Naive thymus-derived CD4-positive, alpha-beta T cell (primary cell): ENCODE measurements at regions not wholly inside any gene's neighbourhood (a gene's known extent, or its start where the extent isn't known, plus 50 kb on each side); places are given as distances from the start of the nearest gene placed in this dataset.
A peak's percentile ranks its signal among the peaks of the same experiment; 100 is the strongest.

Source experiments
- ATAC-seq: fragments of 150-1000 bp; cut with Tn5 transposase; 2 replicates; pipeline ENCODE4 v1.10.0; 2021; ENCODE audit warnings: mild to moderate bottlenecking, moderate library complexity
- CTCF ChIA-PET: fragments of 350-600 bp; sonication (Branson Sonifier 250); formaldehyde crosslinking; loops from one replicate; lab custom pipeline; 2021; ENCODE audit warnings: antibody characterized with exemption; lab: Charles Lee
- POLR2A ChIA-PET: fragments of 350-600 bp; sonication (Branson Sonifier 250); formaldehyde crosslinking; loops from one replicate; lab custom pipeline; 2021; ENCODE audit warnings: antibody characterized with exemption, inconsistent platforms; lab: Charles Lee
- DNase-seq, 9 donors: peaks; one replicate each; pipeline versions ENCODE4 v3.0.0 to v3.0.0-alpha.2; 2020 to 2022; ENCODE audit warnings: mixed read lengths in 1 of 9
- H3K27ac ChIP-seq: one replicate; pipeline ENCODE4 v1.7.0; 2013; ENCODE audit warnings: mild to moderate bottlenecking, low read depth, low read length, moderate library complexity
- H3K27me3 ChIP-seq, 2 donors: one replicate each; pipeline ENCODE4 v1.7.0; 2013; ENCODE audit warnings: low read length in 2 of 2, mild to moderate bottlenecking in 2 of 2, moderate library complexity in 2 of 2; ENCODE audit not compliant: control insufficient read depth in 2 of 2, insufficient read depth in 2 of 2
- H3K36me3 ChIP-seq, 3 experiments: 1 replicate in 2 of 3; 2 replicates in 1 of 3; pipeline ENCODE4 v1.7.0; 2013; ENCODE audit warnings: low read length in 3 of 3, mild to moderate bottlenecking in 3 of 3, moderate library complexity in 1 of 3; ENCODE audit not compliant: insufficient read depth in 3 of 3, control insufficient read depth in 2 of 3
- H3K4me1 ChIP-seq, 2 donors: one replicate each; pipeline ENCODE4 v1.7.0; 2013; ENCODE audit warnings: low read length in 2 of 2, mild to moderate bottlenecking in 2 of 2, moderate library complexity in 1 of 2; ENCODE audit not compliant: control insufficient read depth in 2 of 2, insufficient read depth in 2 of 2
- H3K4me3 ChIP-seq: 2 replicates; pipeline ENCODE4 v1.7.0; 2013; ENCODE audit warnings: mild to moderate bottlenecking, low read length
- H3K9me3 ChIP-seq, 3 experiments: 1 replicate in 2 of 3; 2 replicates in 1 of 3; pipeline ENCODE4 v1.7.0; 2013; ENCODE audit warnings: low read length in 3 of 3; ENCODE audit not compliant: control insufficient read depth in 2 of 3
- H3K27ac Mint-ChIP-seq, 9 donors: one replicate each; pipeline ENCODE4 v1.8.0; 2020 to 2022; ENCODE audit warnings: mixed read lengths in 9 of 9, mild to moderate bottlenecking in 8 of 9, moderate library complexity in 5 of 9, inconsistent platforms in 2 of 9
- H3K27me3 Mint-ChIP-seq, 5 donors: one replicate each; pipeline ENCODE4 v1.8.0; 2021 to 2022; ENCODE audit warnings: mixed read lengths in 5 of 5, mild to moderate bottlenecking in 1 of 5
- H3K36me3 Mint-ChIP-seq, 5 donors: one replicate each; pipeline ENCODE4 v1.8.0; 2020 to 2022; ENCODE audit warnings: mixed read lengths in 5 of 5, mild to moderate bottlenecking in 3 of 5, inconsistent platforms in 1 of 5
- H3K4me1 Mint-ChIP-seq, 7 donors: one replicate each; pipeline ENCODE4 v1.8.0; 2020 to 2022; ENCODE audit warnings: mixed read lengths in 7 of 7, mild to moderate bottlenecking in 3 of 7, inconsistent platforms in 1 of 7
- H3K4me3 Mint-ChIP-seq, 10 donors: one replicate each; pipeline ENCODE4 v1.8.0; 2020 to 2022; ENCODE audit warnings: mild to moderate bottlenecking in 10 of 10, mixed read lengths in 10 of 10, moderate library complexity in 6 of 10, inconsistent platforms in 2 of 10
- H3K9me3 Mint-ChIP-seq, 11 donors: one replicate each; pipeline ENCODE4 v1.8.0; 2020 to 2022; ENCODE audit warnings: mixed read lengths in 11 of 11, mild to moderate bottlenecking in 4 of 11, inconsistent platforms in 1 of 11, moderate library complexity in 1 of 11
- intact Hi-C, 2 donors: fragments of 100-400 bp; cut with micrococcal nuclease; formaldehyde crosslinking; loops; one replicate each; pipeline ENCODE4 v1.15.1; 2023

DNA sequence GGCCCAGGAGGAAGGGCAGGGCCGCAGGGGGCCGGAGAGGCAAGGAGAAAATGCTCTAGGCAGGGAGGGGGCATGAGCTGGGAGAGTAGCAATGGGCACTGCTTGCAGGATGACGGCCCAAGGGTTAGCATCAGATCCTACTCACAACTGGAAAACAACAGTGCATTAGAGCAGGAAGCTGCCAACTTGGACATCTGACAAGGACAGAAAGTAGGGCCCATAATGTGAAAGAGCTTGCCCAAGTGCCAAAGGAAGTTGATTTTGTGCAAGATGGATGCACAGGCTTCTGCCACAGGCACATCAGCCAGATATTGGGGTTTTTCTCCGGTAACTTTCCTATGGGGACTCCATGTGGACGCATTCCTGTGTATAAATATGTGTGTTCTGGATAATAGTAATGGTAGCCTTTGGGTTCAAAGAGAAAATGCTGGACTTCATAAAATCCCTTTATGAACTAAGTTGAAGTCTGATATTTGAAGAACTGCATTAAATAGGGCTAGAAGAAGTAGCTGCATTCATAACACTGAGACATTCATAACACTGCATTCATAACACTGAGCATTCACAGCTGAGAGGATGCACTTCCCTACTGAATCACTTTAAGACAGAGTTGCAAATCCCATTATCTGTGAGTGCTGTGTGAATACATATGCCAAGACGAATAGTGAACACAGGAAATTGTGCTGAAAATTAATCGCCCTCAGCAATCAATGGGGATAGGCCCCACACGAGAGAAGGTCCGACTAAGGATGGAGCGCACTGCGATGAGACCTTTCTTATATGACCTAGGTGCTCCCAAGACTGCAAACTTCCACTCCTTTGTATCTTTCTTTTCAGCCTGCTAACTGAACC lies 235.6 kb upstream of the PRDM1 start:
- H3K4me3 ChIP-seq: no peak overlapping the region
- DNase-seq: no peak
- H3K27ac ChIP-seq: no peak overlapping the region
- CTCF ChIA-PET: no interaction called here
- H3K27me3 Mint-ChIP-seq: peaks cover 0 to 2% (median 0%) of the 10 kb centered on the region in 5 donors
- no peak overlapping the region for H3K27ac Mint-ChIP-seq
- no peak for ATAC-seq
- POLR2A ChIA-PET: no interaction called here
- no peaks in the 10 kb centered on the region for H3K4me1 Mint-ChIP-seq
- H3K9me3 Mint-ChIP-seq: peaks cover 0 to 1% (median 0%) of the 10 kb centered on the region in 11 donors
- no peaks in the 10 kb centered on the region for H3K4me1 ChIP-seq
- H3K36me3 Mint-ChIP-seq: peaks cover 0 to 7% (median 0%) of the 10 kb centered on the region in 5 donors
- H3K36me3 ChIP-seq: no peaks in the 10 kb centered on the region
- no peak overlapping the region for H3K4me3 Mint-ChIP-seq
- intact Hi-C loops: no loop called here
- no peaks in the 10 kb centered on the region for H3K9me3 ChIP-seq
- H3K27me3 ChIP-seq: no peaks in the 10 kb centered on the region

DNA sequence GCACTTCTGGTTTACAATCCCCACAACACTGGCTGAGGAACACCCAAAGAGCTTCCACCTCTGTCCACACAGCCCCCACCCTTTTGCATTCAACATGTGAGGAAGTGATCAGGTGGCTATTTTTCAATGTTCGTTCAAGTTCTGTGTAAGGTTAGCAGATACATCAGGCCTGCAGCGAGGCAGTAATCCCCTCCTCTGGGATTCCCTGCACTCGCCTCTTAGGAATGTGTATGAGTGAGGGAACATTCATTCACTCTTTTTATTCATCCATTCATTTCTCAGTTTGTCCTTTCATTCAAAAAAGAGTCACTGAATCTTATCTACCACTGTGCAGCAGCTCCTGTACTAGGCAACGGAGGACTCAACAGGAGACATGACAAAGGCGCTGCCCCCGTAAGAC lies 236.4 kb upstream of the PRDM1 start:
- intact Hi-C loops: loop anchor here in 1 of 2 donors (5.0 kb wide), 1 partner anchor 373 kb away; no protein-coding TSS in a partner anchor
- peaks cover 0 to 4% (median 0%) of the 10 kb centered on the region in 5 donors for H3K36me3 Mint-ChIP-seq
- H3K27ac Mint-ChIP-seq: no peak overlapping the region
- Histone ChIP-seq H3K4me3 (no peak overlapping the region), H3K4me1 (no peaks in the 10 kb centered on the region), H3K27me3 (no peaks in the 10 kb centered on the region), H3K9me3 (no peaks in the 10 kb centered on the region), H3K27ac (no peak overlapping the region), H3K36me3 (no peaks in the 10 kb centered on the region)
- no peak overlapping the region for H3K4me3 Mint-ChIP-seq
- peaks cover 0 to 1% (median 0%) of the 10 kb centered on the region in 11 donors for H3K9me3 Mint-ChIP-seq
- no peaks in the 10 kb centered on the region for H3K4me1 Mint-ChIP-seq
- ATAC-seq: no peak
- DNase-seq: no peak
- peaks cover 0 to 2% (median 0%) of the 10 kb centered on the region in 5 donors for H3K27me3 Mint-ChIP-seq
- POLR2A ChIA-PET: no interaction called here
- CTCF ChIA-PET: no interaction called here

DNA sequence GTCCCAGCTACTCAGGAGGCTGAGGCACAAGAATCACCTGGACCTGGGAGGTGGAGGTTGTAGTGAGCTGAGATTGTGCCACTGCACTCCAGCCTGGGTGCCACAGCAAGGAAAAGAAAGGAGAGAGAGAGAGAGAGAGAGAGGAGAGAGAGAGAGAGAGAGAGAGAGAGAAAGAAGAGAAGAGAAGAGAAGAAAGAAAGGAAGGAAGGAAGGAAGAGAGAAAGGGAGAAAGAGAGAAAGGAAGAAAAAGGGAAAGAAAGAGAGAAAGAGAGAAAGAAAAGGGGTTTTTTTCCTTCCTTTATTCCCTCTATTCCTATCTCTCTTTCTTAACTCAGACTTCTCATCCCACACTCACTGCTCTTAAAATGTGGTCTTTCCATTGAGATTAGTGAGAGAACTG lies 238.7 kb upstream of the PRDM1 start:
- Mint-ChIP-seq H3K4me3 (no peak overlapping the region), H3K27me3 (peaks cover 0 to 2% (median 0%) of the 10 kb centered on the region in 5 donors), H3K4me1 (no peaks in the 10 kb centered on the region), H3K36me3 (peaks cover 0 to 4% (median 0%) of the 10 kb centered on the region in 5 donors), H3K9me3 (peaks cover 0 to 4% (median 0%) of the 10 kb centered on the region in 11 donors), H3K27ac (no peak overlapping the region)
- DNase-seq: no peak
- Histone ChIP-seq H3K4me3 (no peak overlapping the region), H3K9me3 (no peaks in the 10 kb centered on the region), H3K27me3 (no peaks in the 10 kb centered on the region), H3K4me1 (no peaks in the 10 kb centered on the region), H3K27ac (no peak overlapping the region), H3K36me3 (no peaks in the 10 kb centered on the region)
- ATAC-seq: no peak
- ChIA-PET POLR2A (no interaction called here), CTCF (no interaction called here)
- intact Hi-C loops: loop anchor here in 1 of 2 donors (5.0 kb wide), 1 partner anchor 375 kb away; no protein-coding TSS in a partner anchor

DNA sequence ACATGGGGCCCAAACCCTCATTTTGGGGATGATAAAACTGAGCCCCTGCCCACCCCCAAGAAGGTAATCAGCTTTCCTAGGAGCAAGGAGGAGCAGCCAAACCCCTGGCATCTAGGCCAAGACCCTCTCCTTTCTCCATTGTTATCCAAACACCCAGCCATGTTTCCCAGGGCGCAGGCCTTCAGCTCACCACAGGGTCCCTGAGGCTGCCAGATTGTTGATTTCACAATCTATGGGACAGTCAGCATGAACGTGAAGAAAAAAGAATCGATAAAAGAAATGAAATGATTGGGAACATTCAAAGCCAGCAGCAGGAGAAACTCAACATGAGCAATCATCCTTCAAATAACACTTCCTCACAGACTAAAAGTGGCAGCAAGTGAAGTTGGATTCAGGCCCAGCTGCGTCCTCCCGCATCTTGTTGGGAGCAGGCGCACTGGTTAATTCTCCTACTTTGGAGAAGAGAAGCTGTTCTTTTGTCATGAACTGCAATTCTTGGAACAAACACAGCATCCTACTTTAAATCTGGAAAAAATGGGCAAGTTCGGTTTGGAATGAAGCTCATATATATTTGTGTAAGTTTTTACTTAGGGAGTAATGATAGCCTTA lies 241.8 kb upstream of the PRDM1 start:
- intact Hi-C loops: no loop called here
- Histone ChIP-seq H3K4me1 (no peaks in the 10 kb centered on the region), H3K9me3 (no peaks in the 10 kb centered on the region), H3K36me3 (no peaks in the 10 kb centered on the region), H3K27me3 (no peaks in the 10 kb centered on the region), H3K27ac (no peak overlapping the region), H3K4me3 (no peak overlapping the region)
- Mint-ChIP-seq H3K36me3 (peaks cover 0 to 10% (median 0%) of the 10 kb centered on the region in 5 donors), H3K9me3 (peaks cover 0 to 4% (median 0%) of the 10 kb centered on the region in 11 donors), H3K27ac (peak overlapping the region in 1 of 9 donors; percentile 21), H3K27me3 (peaks cover 0 to 4% (median 0%) of the 10 kb centered on the region in 5 donors), H3K4me3 (no peak overlapping the region), H3K4me1 (peaks cover 0 to 3% (median 0%) of the 10 kb centered on the region in 7 donors)
- ATAC-seq (no peak), DNase-seq (no peak)
- ChIA-PET POLR2A (interaction anchor here (0.6 kb wide), 1 partner anchor 517 kb away, joined by 3 read pairs; no protein-coding TSS in a partner anchor), CTCF (no interaction called here)

DNA sequence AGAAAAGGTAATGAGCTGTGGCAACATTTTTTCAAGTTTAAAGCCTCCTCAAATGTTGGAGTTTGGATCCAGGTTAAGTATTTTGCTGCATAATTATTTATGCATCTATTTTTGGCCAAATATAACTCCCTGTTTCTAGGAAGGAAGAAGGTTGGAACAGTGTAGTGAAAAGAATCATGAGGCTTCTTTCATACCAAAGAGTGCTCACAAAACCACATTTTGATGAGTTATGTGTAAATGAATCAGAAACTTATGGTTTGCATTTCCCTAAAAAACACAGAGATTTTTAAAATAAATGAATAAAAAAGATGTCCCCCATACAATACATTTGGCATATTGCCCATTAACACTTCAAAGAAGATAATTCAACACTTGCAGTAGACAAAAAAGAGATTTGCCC lies 246.9 kb upstream of the PRDM1 start:
- CTCF ChIA-PET: interaction anchor here (0.6 kb wide), 1 partner anchor 288 kb away, joined by 3 read pairs; no protein-coding TSS in a partner anchor

DNA sequence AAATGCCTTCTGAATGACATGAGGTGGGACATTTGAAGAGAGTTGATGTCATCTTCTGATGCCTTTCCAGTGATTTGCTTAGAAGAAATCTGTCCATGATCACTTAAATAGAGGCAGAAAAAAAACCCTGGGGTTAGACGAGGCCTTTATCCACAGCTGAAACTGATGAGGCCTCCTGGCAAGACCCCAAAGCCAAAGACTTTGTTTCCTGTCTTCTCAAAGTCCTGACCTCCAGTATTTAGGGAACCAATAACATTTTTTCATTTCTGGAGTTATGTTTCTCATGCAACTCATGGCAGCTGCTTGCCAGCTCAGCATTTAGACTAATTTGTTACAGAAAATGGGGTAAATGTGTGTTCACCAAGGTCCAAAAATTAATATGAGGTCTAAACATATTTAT lies 248.0 kb upstream of the PRDM1 start:
- Mint-ChIP-seq H3K27me3 (peaks cover 0 to 3% (median 0%) of the 10 kb centered on the region in 5 donors), H3K36me3 (peaks cover 0 to 16% (median 0%) of the 10 kb centered on the region in 5 donors), H3K9me3 (peaks cover 0 to 13% (median 0%) of the 10 kb centered on the region in 11 donors), H3K27ac (no peak overlapping the region), H3K4me1 (peaks cover 0 to 19% (median 4%) of the 10 kb centered on the region in 7 donors), H3K4me3 (no peak overlapping the region)
- no peak overlapping the region for H3K27ac ChIP-seq
- ATAC-seq (no peak), DNase-seq (no peak)
- CTCF ChIA-PET: no interaction called here
- intact Hi-C loops: no loop called here
- H3K4me3 ChIP-seq: no peak overlapping the region
- no peaks in the 10 kb centered on the region for H3K27me3 ChIP-seq
- H3K36me3 ChIP-seq: no peaks in the 10 kb centered on the region
- no peaks in the 10 kb centered on the region for H3K9me3 ChIP-seq
- POLR2A ChIA-PET: no interaction called here
- H3K4me1 ChIP-seq: no peaks in the 10 kb centered on the region

More for the DNA sequence above, 246.9 kb upstream of the PRDM1 start:
- Histone ChIP-seq H3K27me3 (no peaks in the 10 kb centered on the region), H3K4me1 (no peaks in the 10 kb centered on the region), H3K9me3 (no peaks in the 10 kb centered on the region), H3K27ac (no peak overlapping the region), H3K36me3 (no peaks in the 10 kb centered on the region), H3K4me3 (no peak overlapping the region)
- POLR2A ChIA-PET: no interaction called here
- H3K27ac Mint-ChIP-seq: no peak overlapping the region
- no peak for DNase-seq
- no peak for ATAC-seq
- peaks cover 0 to 16% (median 0%) of the 10 kb centered on the region in 5 donors for H3K36me3 Mint-ChIP-seq
- peaks cover 0 to 3% (median 0%) of the 10 kb centered on the region in 5 donors for H3K27me3 Mint-ChIP-seq
- intact Hi-C loops: no loop called here
- peaks cover 0 to 14% (median 3%) of the 10 kb centered on the region in 7 donors for H3K4me1 Mint-ChIP-seq
- H3K9me3 Mint-ChIP-seq: peaks cover 0 to 9% (median 0%) of the 10 kb centered on the region in 11 donors
- no peak overlapping the region for H3K4me3 Mint-ChIP-seq
